Large intestine (tissue), 3 donors: ENCODE measurements at regions not wholly inside any gene's neighbourhood (a gene's known extent, or its start where the extent isn't known, plus 50 kb on each side); places are given as distances from the start of the nearest gene placed in this dataset.

ENCODE experiments used
- DNase-seq, 2 donors: peaks; one replicate each; pipeline versions ENCODE4 v3.0.0 to v3.0.0-alpha.2; 2013
- H3K27ac ChIP-seq: one replicate; pipeline ENCODE4 v1.5.1; 2013; ENCODE audit warnings: low read length
- H3K27me3 ChIP-seq: 2 replicates; pipeline ENCODE4 v1.6.1; 2013; ENCODE audit warnings: low read length; ENCODE audit not compliant: control insufficient read depth, insufficient read depth
- H3K36me3 ChIP-seq: 2 replicates; pipeline ENCODE4 v1.6.1; 2013; ENCODE audit warnings: low read length; ENCODE audit not compliant: control insufficient read depth, insufficient read depth
- H3K4me1 ChIP-seq: one replicate; pipeline ENCODE4 v1.6.1; 2013; ENCODE audit warnings: low read length; ENCODE audit not compliant: control insufficient read depth, insufficient read depth
- H3K4me3 ChIP-seq: one replicate; pipeline ENCODE4 v1.5.1; 2013; ENCODE audit warnings: low read length
- H3K9me3 ChIP-seq: one replicate; pipeline ENCODE4 v1.6.1; 2013; ENCODE audit warnings: mild to moderate bottlenecking, low read depth, low read length, moderate library complexity; ENCODE audit not compliant: control insufficient read depth
- WGBS: methylation state at CpG from one replicate; pipeline ENCODE4 v1.1.5; 2013; ENCODE audit warnings: low lambda C conversion rate; ENCODE audit not compliant: insufficient coverage; 5-methylcytosine and 5-hydroxymethylcytosine counted together

DNA sequence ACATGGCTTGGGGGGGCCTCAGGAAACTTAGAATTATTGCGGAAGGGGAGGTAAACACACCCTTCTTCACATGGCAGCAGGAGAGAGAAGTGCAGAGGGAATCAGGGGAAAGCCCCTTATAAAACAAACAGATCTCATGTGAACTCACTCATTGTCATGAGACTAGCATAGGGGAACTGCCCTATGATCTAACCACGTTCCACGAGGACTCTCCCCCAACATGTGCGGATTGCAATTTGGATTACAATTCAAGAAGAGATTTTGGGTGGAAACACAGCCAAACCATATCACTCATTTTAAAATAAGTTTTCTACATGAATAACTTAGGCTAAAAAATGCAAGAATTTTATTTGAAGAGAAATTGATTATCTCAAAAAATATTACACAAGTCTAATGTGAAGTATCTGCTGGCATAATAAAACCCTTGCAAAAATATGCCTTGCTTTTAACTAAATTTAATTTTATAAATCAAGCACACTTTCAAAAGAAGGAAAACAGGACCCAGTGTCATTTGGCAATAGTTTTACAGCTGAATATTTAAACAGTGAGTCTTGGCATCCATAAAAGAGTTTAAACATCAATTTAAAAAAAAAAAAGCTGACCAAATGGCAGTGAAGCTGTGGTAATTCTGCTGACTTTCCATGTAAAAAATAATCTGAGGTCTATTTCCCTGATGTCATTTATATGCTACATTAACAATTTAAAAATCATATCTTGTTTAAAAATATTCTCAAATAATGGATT lies 1057.2 kb downstream of the NAALADL2 start:
- no peaks in the 10 kb centered on the region for H3K27me3 ChIP-seq
- WGBS, result no CpG with 5 or more reads among the region's 4 CpGs
- DNase-seq, result no peak

GRCh38 chr3:175914785-175915184 lies 1055.7 kb downstream of the NAALADL2 start:
- DNase-seq, result no peak
- peaks cover 7% of the 10 kb centered on the region for H3K9me3 ChIP-seq
- no peak overlapping the region for H3K4me3 ChIP-seq
- H3K36me3 ChIP-seq, result no peaks in the 10 kb centered on the region
- no peaks in the 10 kb centered on the region for H3K4me1 ChIP-seq
- H3K27me3 ChIP-seq, result no peaks in the 10 kb centered on the region
- H3K27ac ChIP-seq, result no peak overlapping the region

More for the DNA sequence above, 1057.2 kb downstream of the NAALADL2 start:
- Histone ChIP-seq H3K4me1 (no peaks in the 10 kb centered on the region), H3K4me3 (no peak overlapping the region), H3K27ac (no peak overlapping the region), H3K36me3 (no peaks in the 10 kb centered on the region), H3K9me3 (peaks cover 7% of the 10 kb centered on the region)

GRCh38 chr3:175913286-175913685 lies 1054.2 kb downstream of the NAALADL2 start:
- no peak overlapping the region for H3K27ac ChIP-seq
- no peaks in the 10 kb centered on the region for H3K36me3 ChIP-seq
- no peak overlapping the region for H3K4me3 ChIP-seq
- H3K27me3 ChIP-seq, result no peaks in the 10 kb centered on the region
- DNase-seq, result no peak
- no peaks in the 10 kb centered on the region for H3K4me1 ChIP-seq
- no peaks in the 10 kb centered on the region for H3K9me3 ChIP-seq
- whole genome bisulfite sequencing, result 69% methylated on average over 2 of the region's 3 CpGs

DNA sequence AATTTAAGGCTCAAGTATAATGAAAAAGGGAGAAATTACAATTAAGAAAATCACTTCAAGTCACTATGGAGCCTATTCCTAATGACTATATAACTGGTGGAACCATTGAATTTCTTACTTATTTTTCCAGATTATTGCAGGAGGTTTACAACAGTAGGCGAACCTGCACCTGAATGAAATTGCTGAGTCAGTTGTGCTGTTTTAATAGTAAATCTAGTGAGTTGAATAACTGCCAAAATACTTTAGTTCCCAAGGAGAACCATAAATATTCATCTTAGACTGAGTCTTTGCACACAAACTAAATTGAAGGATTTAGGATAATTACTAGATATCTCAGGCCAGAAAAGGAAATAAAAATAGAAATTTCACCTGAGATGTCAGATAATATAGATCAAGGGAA lies 1052.8 kb downstream of the NAALADL2 start:
- no peaks in the 10 kb centered on the region for H3K36me3 ChIP-seq
- H3K27ac ChIP-seq, result no peak overlapping the region
- WGBS, result 83% methylated on average over 1 of the region's 1 CpG
- no peaks in the 10 kb centered on the region for H3K4me1 ChIP-seq
- no peak for DNase-seq
- no peaks in the 10 kb centered on the region for H3K27me3 ChIP-seq
- no peak overlapping the region for H3K4me3 ChIP-seq
- no peaks in the 10 kb centered on the region for H3K9me3 ChIP-seq

- Histone ChIP-seq H3K9me3 (no peaks in the 10 kb centered on the region), H3K4me1 (no peaks in the 10 kb centered on the region), H3K36me3 (no peaks in the 10 kb centered on the region), H3K27me3 (no peaks in the 10 kb centered on the region), H3K4me3 (no peak overlapping the region), H3K27ac (no peak overlapping the region)
- WGBS, result 80% methylated on average over 1 of the region's 1 CpG
- no peak for DNase-seq
These were observed 1043.1 kb downstream of the NAALADL2 start for GRCh38 chr3:175902226-175902625.

DNA sequence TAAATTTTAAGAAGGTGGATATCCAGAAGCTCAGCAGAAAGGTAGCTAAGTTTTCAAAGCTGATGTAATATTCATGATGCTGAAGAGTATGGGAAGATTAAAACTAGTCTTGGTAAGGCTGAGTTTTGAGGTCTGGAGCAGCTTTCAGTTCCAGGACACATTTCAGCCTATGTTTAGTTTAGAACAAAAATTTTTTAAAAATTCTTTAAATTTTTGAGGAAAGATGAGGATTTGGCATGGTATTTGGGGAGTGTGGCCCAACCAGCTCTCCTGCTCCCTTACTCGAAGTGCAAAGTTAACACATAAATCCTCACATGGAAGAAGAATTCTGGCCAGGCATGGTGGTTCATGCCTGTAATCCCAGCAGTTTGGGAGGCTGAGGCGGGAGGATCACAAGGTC lies 1039.1 kb downstream of the NAALADL2 start:
- Histone ChIP-seq H3K27ac (no peak overlapping the region), H3K9me3 (no peaks in the 10 kb centered on the region), H3K27me3 (no peaks in the 10 kb centered on the region), H3K4me1 (no peaks in the 10 kb centered on the region), H3K4me3 (no peak overlapping the region), H3K36me3 (no peaks in the 10 kb centered on the region)
- WGBS, result no CpG with 5 or more reads among the region's 2 CpGs
- DNase-seq, result no peak

DNA sequence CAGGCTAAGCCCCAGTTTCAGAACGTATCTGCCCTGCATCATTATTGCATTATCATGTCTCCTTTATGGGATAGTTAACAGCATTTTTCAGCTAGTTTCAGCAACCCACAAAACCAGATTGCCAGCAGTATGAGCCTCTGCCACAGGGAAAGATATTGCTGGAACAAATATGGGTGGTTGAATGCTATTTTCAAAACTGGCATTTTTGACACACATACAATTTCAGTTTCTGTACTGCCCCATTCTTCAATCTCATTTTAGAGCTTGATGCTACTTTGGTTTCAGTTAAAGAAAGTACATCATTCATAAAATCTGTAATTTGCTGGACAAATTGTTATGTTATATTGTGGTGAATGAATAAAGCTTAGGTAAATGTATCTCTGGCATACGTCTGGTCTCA lies 1037.5 kb downstream of the NAALADL2 start:
- WGBS, result no CpG with 5 or more reads among the region's 2 CpGs
- H3K4me3 ChIP-seq, result no peak overlapping the region
- no peaks in the 10 kb centered on the region for H3K4me1 ChIP-seq

DNA sequence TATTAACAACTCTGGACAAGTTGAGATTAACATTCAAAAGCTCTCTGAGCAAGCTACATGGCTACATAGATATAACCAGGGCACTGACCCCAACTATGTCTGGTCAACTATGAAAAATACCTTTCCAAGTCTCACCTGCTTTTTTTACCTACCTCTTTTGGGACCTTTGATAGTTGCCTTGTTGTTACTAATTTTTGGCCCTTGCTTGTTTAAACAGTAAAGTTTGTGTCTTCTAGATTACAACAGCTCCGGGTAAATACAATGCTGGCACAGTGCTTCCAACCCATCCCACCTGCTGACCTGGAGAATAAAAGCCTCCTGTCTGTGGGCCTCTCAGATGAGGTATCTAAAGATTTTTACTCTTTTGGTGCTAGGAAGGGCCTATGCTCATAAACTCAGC lies 1036.6 kb downstream of the NAALADL2 start:
- 80% methylated on average over 1 of the region's 1 CpG for WGBS
- Histone ChIP-seq H3K4me1 (no peaks in the 10 kb centered on the region), H3K27me3 (no peaks in the 10 kb centered on the region), H3K4me3 (no peak overlapping the region), H3K27ac (no peak overlapping the region), H3K36me3 (no peaks in the 10 kb centered on the region), H3K9me3 (no peaks in the 10 kb centered on the region)
- DNase-seq, result no peak

More for the DNA sequence above, 1037.5 kb downstream of the NAALADL2 start:
- no peaks in the 10 kb centered on the region for H3K9me3 ChIP-seq
- DNase-seq, result no peak
- H3K27ac ChIP-seq, result no peak overlapping the region
- no peaks in the 10 kb centered on the region for H3K27me3 ChIP-seq
- no peaks in the 10 kb centered on the region for H3K36me3 ChIP-seq

GRCh38 chr3:175893566-175893965 lies 1034.4 kb downstream of the NAALADL2 start:
- Histone ChIP-seq H3K27me3 (no peaks in the 10 kb centered on the region), H3K4me3 (no peak overlapping the region), H3K27ac (no peak overlapping the region), H3K4me1 (no peaks in the 10 kb centered on the region), H3K36me3 (no peaks in the 10 kb centered on the region), H3K9me3 (no peaks in the 10 kb centered on the region)
- 91% methylated on average over 1 of the region's 5 CpGs for WGBS
- no peak for DNase-seq

DNA sequence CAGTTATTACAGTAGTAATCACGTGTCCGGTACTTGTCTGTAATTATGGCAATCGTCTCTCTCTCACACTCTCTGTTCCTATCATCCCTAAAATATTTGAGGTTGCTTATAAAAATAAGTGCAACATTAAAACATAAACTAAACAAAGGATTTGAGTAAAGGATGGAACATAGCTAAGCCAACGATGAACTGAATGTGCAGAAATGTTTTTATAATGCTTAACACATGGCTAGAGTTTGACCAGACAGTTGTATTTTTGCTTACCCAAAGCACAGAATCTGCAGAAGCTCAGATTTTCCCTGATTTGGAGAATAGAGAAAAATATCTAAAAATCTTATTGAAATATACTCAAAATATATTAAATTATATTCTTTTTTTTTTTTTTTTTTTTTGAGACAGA lies 1030.9 kb downstream of the NAALADL2 start:
- H3K9me3 ChIP-seq, result peaks cover 3% of the 10 kb centered on the region
- no peak overlapping the region for H3K4me3 ChIP-seq
- no peaks in the 10 kb centered on the region for H3K27me3 ChIP-seq
- DNase-seq, result no peak
- no peak overlapping the region for H3K27ac ChIP-seq
- no peaks in the 10 kb centered on the region for H3K36me3 ChIP-seq
- whole genome bisulfite sequencing, result 90% methylated on average over 2 of the region's 4 CpGs
- H3K4me1 ChIP-seq, result no peaks in the 10 kb centered on the region

DNA sequence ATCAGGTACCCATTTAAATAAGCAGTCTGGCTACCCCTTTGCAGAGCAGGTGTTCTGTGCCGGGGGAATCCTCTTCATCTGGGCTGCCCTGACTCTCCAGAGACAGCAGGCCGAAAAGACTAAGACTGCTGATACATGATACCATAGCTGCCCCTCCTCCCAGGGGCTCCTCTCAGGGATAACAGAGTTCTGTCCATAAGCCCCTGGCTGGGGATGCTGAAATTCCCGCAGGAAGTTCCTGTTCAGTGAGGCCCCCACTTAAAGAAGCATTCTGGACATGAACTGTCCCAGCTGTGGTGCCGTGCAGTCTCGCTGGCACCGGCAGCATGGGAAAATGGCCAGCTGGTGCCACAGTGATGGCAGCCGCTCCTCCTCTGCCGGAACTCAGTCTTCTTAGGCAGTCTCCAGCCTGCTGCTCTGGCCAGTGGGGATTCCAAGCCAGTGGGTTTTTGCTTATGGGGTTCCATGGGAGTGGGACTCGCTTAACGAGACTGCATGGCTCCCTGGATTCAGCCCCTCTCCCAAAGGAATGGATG lies 1026.2 kb downstream of the NAALADL2 start:
- peaks cover 3% of the 10 kb centered on the region for H3K9me3 ChIP-seq
- no peaks in the 10 kb centered on the region for H3K4me1 ChIP-seq
- no peak overlapping the region for H3K27ac ChIP-seq
- DNase-seq, result no peak
- no CpG with 5 or more reads among the region's 10 CpGs for WGBS
- H3K36me3 ChIP-seq, result no peaks in the 10 kb centered on the region
- no peaks in the 10 kb centered on the region for H3K27me3 ChIP-seq
- H3K4me3 ChIP-seq, result no peak overlapping the region
